ENCODE measurements at regions not wholly inside any gene's neighbourhood (a gene's known extent, or its start where the extent isn't known, plus 50 kb on each side); places are given as distances from the start of the nearest gene placed in this dataset.

GRCh38 chr12:30191696-30192455, 408.1 kb upstream of the TMTC1 start:
- Histone ChIP-seq H2AFZ (ENCODE audit: low read length, unreplicated experiment) (no peak overlapping the region), H3K36me3 (ENCODE audit: insufficient read depth, low read length) (no peaks in the 10 kb centered on the region), H3K4me1 (ENCODE audit: control insufficient read depth, insufficient read depth, low read length, unreplicated experiment) (no peaks in the 10 kb centered on the region), H3K4me3 (ENCODE audit: low read depth, low read length) (no peak overlapping the region), H3K79me2 (ENCODE audit: control insufficient read depth, insufficient read depth, low read length, unreplicated experiment) (no peaks in the 10 kb centered on the region), H3K27me3 (ENCODE audit: insufficient read depth, low read length) (no peaks in the 10 kb centered on the region), H3K27ac (ENCODE audit: low read depth, low read length) (no peak overlapping the region)

DNA sequence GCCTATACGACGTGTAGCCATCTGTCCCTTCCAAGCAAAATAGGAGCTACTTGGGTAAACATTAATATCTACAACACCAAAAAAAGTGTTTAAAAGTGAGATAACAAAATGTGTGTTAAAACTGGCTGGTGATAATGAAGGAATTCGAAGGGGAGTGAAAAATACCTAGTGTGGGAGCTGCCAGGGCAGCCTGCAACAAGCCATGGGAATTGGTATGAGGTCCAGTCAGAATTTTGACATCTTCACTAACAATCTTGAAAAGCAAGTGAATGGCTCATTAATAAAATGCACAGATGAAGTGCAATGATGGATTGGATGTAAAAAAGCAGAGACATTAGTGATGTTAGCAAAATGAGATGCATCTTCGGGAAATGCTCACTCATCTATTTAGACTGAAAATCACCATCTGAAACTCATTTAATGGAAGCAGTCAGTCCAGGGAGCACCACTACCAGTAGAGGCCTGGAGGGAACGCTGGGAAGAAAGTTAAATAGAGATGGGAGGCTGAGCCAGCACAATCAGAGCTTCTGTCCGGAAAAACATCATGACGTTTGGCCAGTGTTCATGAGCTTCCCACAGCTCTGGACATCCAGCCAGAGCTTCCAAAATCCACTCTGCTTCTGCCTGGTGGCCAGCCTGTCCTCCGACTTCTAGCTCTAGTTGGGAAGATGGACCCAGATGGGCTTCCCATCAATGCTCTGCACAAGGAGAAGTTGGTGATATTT, 405.0 kb upstream of the TMTC1 start:
- H3K36me3 ChIP-seq (ENCODE audit: insufficient read depth, low read length): no peaks in the 10 kb centered on the region
- no peak overlapping the region for H3K4me3 ChIP-seq (ENCODE audit: low read depth, low read length)
- H3K4me1 ChIP-seq (ENCODE audit: control insufficient read depth, insufficient read depth, low read length, unreplicated experiment): no peaks in the 10 kb centered on the region
- H3K79me2 ChIP-seq (ENCODE audit: control insufficient read depth, insufficient read depth, low read length, unreplicated experiment): no peaks in the 10 kb centered on the region
- no peak overlapping the region for H2AFZ ChIP-seq (ENCODE audit: low read length, unreplicated experiment)
- no peaks in the 10 kb centered on the region for H3K27me3 ChIP-seq (ENCODE audit: insufficient read depth, low read length)
- no peak overlapping the region for H3K27ac ChIP-seq (ENCODE audit: low read depth, low read length)

GRCh38 chr12:30187426-30187825, 403.7 kb upstream of the TMTC1 start:
- Histone ChIP-seq H3K4me1 (ENCODE audit: control insufficient read depth, insufficient read depth, low read length, unreplicated experiment) (no peaks in the 10 kb centered on the region), H2AFZ (ENCODE audit: low read length, unreplicated experiment) (no peak overlapping the region), H3K4me3 (ENCODE audit: low read depth, low read length) (no peak overlapping the region), H3K27ac (ENCODE audit: low read depth, low read length) (no peak overlapping the region), H3K27me3 (ENCODE audit: insufficient read depth, low read length) (peaks cover 6% of the 10 kb centered on the region; the same call in 1 of the 2 replicates), H3K36me3 (ENCODE audit: insufficient read depth, low read length) (no peaks in the 10 kb centered on the region), H3K79me2 (ENCODE audit: control insufficient read depth, insufficient read depth, low read length, unreplicated experiment) (no peaks in the 10 kb centered on the region)

GRCh38 chr12:30181334-30181733, 397.6 kb upstream of the TMTC1 start:
- Histone ChIP-seq H2AFZ (ENCODE audit: low read length, unreplicated experiment) (no peak overlapping the region), H3K36me3 (ENCODE audit: insufficient read depth, low read length) (no peaks in the 10 kb centered on the region), H3K4me1 (ENCODE audit: control insufficient read depth, insufficient read depth, low read length, unreplicated experiment) (no peaks in the 10 kb centered on the region), H3K4me3 (ENCODE audit: low read depth, low read length) (no peak overlapping the region), H3K79me2 (ENCODE audit: control insufficient read depth, insufficient read depth, low read length, unreplicated experiment) (no peaks in the 10 kb centered on the region), H3K27ac (ENCODE audit: low read depth, low read length) (no peak overlapping the region), H3K27me3 (ENCODE audit: insufficient read depth, low read length) (peaks cover 9% of the 10 kb centered on the region; the same call in 1 of the 2 replicates)

- no peak overlapping the region for H3K27ac ChIP-seq (ENCODE audit: low read depth, low read length)
- H3K27me3 ChIP-seq (ENCODE audit: insufficient read depth, low read length): peaks cover 9% of the 10 kb centered on the region; the same call in 1 of the 2 replicates
- H3K79me2 ChIP-seq (ENCODE audit: control insufficient read depth, insufficient read depth, low read length, unreplicated experiment): no peaks in the 10 kb centered on the region
- H3K4me3 ChIP-seq (ENCODE audit: low read depth, low read length): no peak overlapping the region
- no peak overlapping the region for H2AFZ ChIP-seq (ENCODE audit: low read length, unreplicated experiment)
- H3K4me1 ChIP-seq (ENCODE audit: control insufficient read depth, insufficient read depth, low read length, unreplicated experiment): no peaks in the 10 kb centered on the region
- no peaks in the 10 kb centered on the region for H3K36me3 ChIP-seq (ENCODE audit: insufficient read depth, low read length)
Measured at GRCh38 chr12:30180602-30181001, 396.9 kb upstream of the TMTC1 start.

DNA sequence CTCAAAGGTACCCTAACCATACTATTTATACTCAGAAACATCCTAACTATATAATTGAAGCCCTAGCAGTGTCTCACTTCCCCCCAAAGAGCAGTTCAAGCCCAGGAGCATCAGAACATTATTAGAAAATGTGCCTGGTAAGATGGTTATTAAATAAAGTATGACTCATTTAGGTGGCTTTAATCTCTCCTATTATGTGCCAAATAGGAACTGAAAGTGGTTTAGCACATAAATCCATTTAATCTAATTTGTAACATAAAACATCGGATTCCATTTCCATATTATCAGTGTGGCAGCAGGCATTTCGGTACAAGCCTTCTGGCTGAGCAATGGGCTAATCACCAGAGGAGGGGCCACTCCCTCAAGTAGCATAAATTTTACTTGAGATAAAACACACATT, 395.2 kb upstream of the TMTC1 start:
- Histone ChIP-seq H3K27me3 (ENCODE audit: insufficient read depth, low read length) (peaks cover 9% of the 10 kb centered on the region; the same call in 1 of the 2 replicates), H3K79me2 (ENCODE audit: control insufficient read depth, insufficient read depth, low read length, unreplicated experiment) (no peaks in the 10 kb centered on the region), H3K4me1 (ENCODE audit: control insufficient read depth, insufficient read depth, low read length, unreplicated experiment) (no peaks in the 10 kb centered on the region), H3K27ac (ENCODE audit: low read depth, low read length) (no peak overlapping the region), H2AFZ (ENCODE audit: low read length, unreplicated experiment) (no peak overlapping the region), H3K36me3 (ENCODE audit: insufficient read depth, low read length) (no peaks in the 10 kb centered on the region), H3K4me3 (ENCODE audit: low read depth, low read length) (no peak overlapping the region)

DNA sequence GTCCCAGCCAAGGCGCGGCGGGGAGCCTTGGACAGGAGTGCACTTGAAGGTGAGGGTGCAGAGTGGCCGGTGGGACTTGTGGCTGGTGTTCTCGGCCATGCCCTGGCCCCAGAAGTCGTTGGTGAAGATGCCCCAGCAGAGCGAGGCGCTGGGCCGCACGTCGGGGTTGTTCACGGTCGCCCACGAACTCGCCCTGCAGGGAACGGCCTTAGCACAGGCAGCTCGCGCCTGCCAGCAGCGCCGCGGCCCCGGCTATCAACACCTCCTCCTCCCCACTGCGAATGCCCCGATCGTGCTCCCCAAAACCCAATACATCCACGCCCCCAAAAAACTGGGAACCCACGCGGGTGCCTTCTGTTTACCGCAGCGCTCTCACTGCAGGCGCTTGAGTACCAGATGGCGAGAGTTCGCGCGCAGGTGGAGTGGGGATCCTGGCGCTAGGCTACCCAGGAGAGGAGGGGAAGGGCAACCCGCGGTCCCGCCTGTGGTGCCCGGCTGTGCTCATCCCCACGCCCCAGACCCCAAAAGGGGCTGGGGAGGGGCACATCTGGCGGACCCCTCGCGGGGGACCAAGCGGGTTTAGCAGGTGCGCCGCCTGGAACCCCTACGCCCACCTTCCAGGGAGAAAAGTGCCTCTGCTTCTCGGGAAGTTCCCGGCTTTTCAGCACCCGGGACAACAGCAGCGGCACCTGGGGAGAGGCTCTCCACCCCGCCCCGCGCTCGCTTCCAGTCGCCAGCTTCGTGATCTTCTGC, 386.3 kb upstream of the TMTC1 start:
- Histone ChIP-seq H3K27ac (ENCODE audit: low read depth, low read length) (no peak overlapping the region), H3K4me3 (ENCODE audit: low read depth, low read length) (no peak overlapping the region), H2AFZ (ENCODE audit: low read length, unreplicated experiment) (no peak overlapping the region), H3K4me1 (ENCODE audit: control insufficient read depth, insufficient read depth, low read length, unreplicated experiment) (peaks cover 10% of the 10 kb centered on the region), H3K36me3 (ENCODE audit: insufficient read depth, low read length) (no peaks in the 10 kb centered on the region), H3K27me3 (ENCODE audit: insufficient read depth, low read length) (peaks cover 43% of the 10 kb centered on the region), H3K79me2 (ENCODE audit: control insufficient read depth, insufficient read depth, low read length, unreplicated experiment) (no peaks in the 10 kb centered on the region)

- Histone ChIP-seq H3K27ac (ENCODE audit: low read depth, low read length) (no peak overlapping the region), H3K36me3 (ENCODE audit: insufficient read depth, low read length) (no peaks in the 10 kb centered on the region), H3K4me3 (ENCODE audit: low read depth, low read length) (no peak overlapping the region), H2AFZ (ENCODE audit: low read length, unreplicated experiment) (no peak overlapping the region), H3K79me2 (ENCODE audit: control insufficient read depth, insufficient read depth, low read length, unreplicated experiment) (no peaks in the 10 kb centered on the region), H3K27me3 (ENCODE audit: insufficient read depth, low read length) (peaks cover 34% of the 10 kb centered on the region), H3K4me1 (ENCODE audit: control insufficient read depth, insufficient read depth, low read length, unreplicated experiment) (peaks cover 10% of the 10 kb centered on the region)
Measured at GRCh38 chr12:30166006-30166795, 382.5 kb upstream of the TMTC1 start.

GRCh38 chr12:30164382-30165318, 380.9 kb upstream of the TMTC1 start:
- Histone ChIP-seq H2AFZ (ENCODE audit: low read length, unreplicated experiment) (no peak overlapping the region), H3K27ac (ENCODE audit: low read depth, low read length) (no peak overlapping the region), H3K4me3 (ENCODE audit: low read depth, low read length) (no peak overlapping the region)

More at GRCh38 chr12:30164382-30165318, 380.9 kb upstream of the TMTC1 start:
- Histone ChIP-seq H3K4me1 (ENCODE audit: control insufficient read depth, insufficient read depth, low read length, unreplicated experiment) (peaks cover 10% of the 10 kb centered on the region), H3K27me3 (ENCODE audit: insufficient read depth, low read length) (peaks cover 19% of the 10 kb centered on the region), H3K79me2 (ENCODE audit: control insufficient read depth, insufficient read depth, low read length, unreplicated experiment) (no peaks in the 10 kb centered on the region), H3K36me3 (ENCODE audit: insufficient read depth, low read length) (no peaks in the 10 kb centered on the region)

Measured in ACC112 (cell line).